OCI-LY1 (cell line): ENCODE measurements at regions not wholly inside any gene's neighbourhood (a gene's known extent, or its start where the extent isn't known, plus 50 kb on each side); places are given as distances from the start of the nearest gene placed in this dataset.

Source experiments
- EZH2 ChIP-seq: fragments of 200-600 bp; sonication (generic), shearing (Covaris generic); IDR thresholded peaks from 2 replicates; pipeline ENCODE4 v1.8.0; 2017; ENCODE audit warnings: borderline replicate concordance, mixed run types, mild to moderate bottlenecking, antibody characterized with exemption, low read length, moderate library complexity, mixed read lengths
- TF ChIP-seq, protein P1 (sequence below): fragments of 200-600 bp; sonication (generic), shearing (Covaris generic); IDR thresholded peaks from 2 replicates; pipeline ENCODE4 v1.5.1; 2017; ENCODE audit warnings: mild to moderate bottlenecking, antibody characterized with exemption, low read length, moderate library complexity, mixed read lengths

DNA sequence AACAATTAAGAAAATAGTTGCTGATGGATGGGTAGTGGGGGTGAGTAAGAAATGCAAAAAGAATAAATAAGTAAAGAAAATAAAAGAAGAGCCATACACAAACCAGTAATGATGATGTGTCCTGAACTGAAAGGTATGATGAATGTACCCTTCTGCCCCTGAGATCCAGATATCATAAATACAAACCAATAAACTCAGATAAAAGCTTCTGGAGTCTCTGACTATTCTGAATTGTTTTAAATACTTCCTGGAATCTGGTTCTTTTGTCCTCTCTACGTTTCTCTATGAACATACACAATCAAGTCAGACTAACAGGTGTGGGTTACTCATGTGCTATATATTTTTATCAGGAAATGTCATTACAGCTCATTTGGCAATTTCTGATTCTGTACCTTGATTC, 153.4 kb downstream of the PPP1R2C start:
- TF ChIP-seq, protein P1, sequence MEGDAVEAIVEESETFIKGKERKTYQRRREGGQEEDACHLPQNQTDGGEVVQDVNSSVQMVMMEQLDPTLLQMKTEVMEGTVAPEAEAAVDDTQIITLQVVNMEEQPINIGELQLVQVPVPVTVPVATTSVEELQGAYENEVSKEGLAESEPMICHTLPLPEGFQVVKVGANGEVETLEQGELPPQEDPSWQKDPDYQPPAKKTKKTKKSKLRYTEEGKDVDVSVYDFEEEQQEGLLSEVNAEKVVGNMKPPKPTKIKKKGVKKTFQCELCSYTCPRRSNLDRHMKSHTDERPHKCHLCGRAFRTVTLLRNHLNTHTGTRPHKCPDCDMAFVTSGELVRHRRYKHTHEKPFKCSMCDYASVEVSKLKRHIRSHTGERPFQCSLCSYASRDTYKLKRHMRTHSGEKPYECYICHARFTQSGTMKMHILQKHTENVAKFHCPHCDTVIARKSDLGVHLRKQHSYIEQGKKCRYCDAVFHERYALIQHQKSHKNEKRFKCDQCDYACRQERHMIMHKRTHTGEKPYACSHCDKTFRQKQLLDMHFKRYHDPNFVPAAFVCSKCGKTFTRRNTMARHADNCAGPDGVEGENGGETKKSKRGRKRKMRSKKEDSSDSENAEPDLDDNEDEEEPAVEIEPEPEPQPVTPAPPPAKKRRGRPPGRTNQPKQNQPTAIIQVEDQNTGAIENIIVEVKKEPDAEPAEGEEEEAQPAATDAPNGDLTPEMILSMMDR: no peak
- no peak for TF ChIP-seq EZH2
